ENCODE measurements at regions not wholly inside any gene's neighbourhood (a gene's known extent, or its start where the extent isn't known, plus 50 kb on each side); places are given as distances from the start of the nearest gene placed in this dataset.

- CTCF ChIA-PET = no interaction called here
These were observed 568.7 kb downstream of the METTL4 start for GRCh38 chr18:2002604-2003003.

GRCh38 chr18:2009942-2010697, 561.2 kb downstream of the METTL4 start:
- ChIA-PET POLR2A (no interaction called here), CTCF (no interaction called here)
- DNase-seq (ENCODE audit: extremely low spot score) = no peak
- TF ChIP-seq ELF4 (IDR thresholded peaks at IDR 0.05) = no peak

More at GRCh38 chr18:2002604-2003003, 568.7 kb downstream of the METTL4 start:
- DNase-seq (ENCODE audit: extremely low spot score) = no peak
- POLR2A ChIA-PET = no interaction called here
- TF ChIP-seq BHLHE40 (IDR thresholded peaks at IDR 0.05; ENCODE audit: borderline replicate concordance) = no peak
- no peak for TF ChIP-seq FOXM1 (IDR thresholded peaks at IDR 0.05; ENCODE audit: borderline replicate concordance)
- no peak for TF ChIP-seq CTBP1 (IDR thresholded peaks at IDR 0.05; ENCODE audit: borderline replicate concordance)
- no peak for TF ChIP-seq ELF4 (IDR thresholded peaks at IDR 0.05)
- TF ChIP-seq FOXA1 (IDR thresholded peaks at IDR 0.05) = no peak
- no peak for TF ChIP-seq L3MBTL2 (conservative IDR thresholded peaks at IDR 0.05)
- no peak for TF ChIP-seq ZNF384 (IDR thresholded peaks at IDR 0.05)
- TF ChIP-seq TARDBP (IDR thresholded peaks at IDR 0.05) = no peak
- no peak for TF ChIP-seq LEF1 (IDR thresholded peaks at IDR 0.05; ENCODE audit: borderline replicate concordance)
- TF ChIP-seq FOXK2 (IDR thresholded peaks at IDR 0.05) = no peak
- no peak for TF ChIP-seq ARNT (IDR thresholded peaks at IDR 0.05)
- TF ChIP-seq NFRKB (IDR thresholded peaks at IDR 0.05) = no peak
- no peak for TF ChIP-seq SP1 (IDR thresholded peaks at IDR 0.05)
- no peak for TF ChIP-seq HDGF (IDR thresholded peaks at IDR 0.05; ENCODE audit: borderline replicate concordance)
- TF ChIP-seq PKNOX1 (IDR thresholded peaks at IDR 0.05) = no peak
- no peak for TF ChIP-seq SUZ12 (IDR thresholded peaks at IDR 0.05)

GRCh38 chr18:2027016-2027415, 544.3 kb downstream of the METTL4 start:
- POLR2A ChIA-PET = no interaction called here
- no peak for DNase-seq (ENCODE audit: extremely low spot score)
- TF ChIP-seq SUZ12 (IDR thresholded peaks at IDR 0.05) (no peak), ZNF384 (IDR thresholded peaks at IDR 0.05) (no peak), FOXM1 (IDR thresholded peaks at IDR 0.05; ENCODE audit: borderline replicate concordance) (no peak), L3MBTL2 (conservative IDR thresholded peaks at IDR 0.05) (no peak), SP1 (IDR thresholded peaks at IDR 0.05) (no peak), LEF1 (IDR thresholded peaks at IDR 0.05; ENCODE audit: borderline replicate concordance) (no peak), CTBP1 (IDR thresholded peaks at IDR 0.05; ENCODE audit: borderline replicate concordance) (no peak), ELF4 (IDR thresholded peaks at IDR 0.05) (no peak), HDGF (IDR thresholded peaks at IDR 0.05; ENCODE audit: borderline replicate concordance) (no peak), ARNT (IDR thresholded peaks at IDR 0.05) (no peak), BHLHE40 (IDR thresholded peaks at IDR 0.05; ENCODE audit: borderline replicate concordance) (no peak), FOXA1 (IDR thresholded peaks at IDR 0.05) (no peak), NFRKB (IDR thresholded peaks at IDR 0.05) (no peak), PKNOX1 (IDR thresholded peaks at IDR 0.05) (no peak)
- CTCF ChIA-PET = no interaction called here

- no peak for TF ChIP-seq L3MBTL2 (conservative IDR thresholded peaks at IDR 0.05)
- no peak for TF ChIP-seq ELF4 (IDR thresholded peaks at IDR 0.05)
- TF ChIP-seq FOXK2 (IDR thresholded peaks at IDR 0.05) = no peak
- no peak for TF ChIP-seq ZNF384 (IDR thresholded peaks at IDR 0.05)
- TF ChIP-seq PKNOX1 (IDR thresholded peaks at IDR 0.05) = no peak
- TF ChIP-seq SUZ12 (IDR thresholded peaks at IDR 0.05) = no peak
- TF ChIP-seq CTBP1 (IDR thresholded peaks at IDR 0.05; ENCODE audit: borderline replicate concordance) = no peak
- TF ChIP-seq FOXM1 (IDR thresholded peaks at IDR 0.05; ENCODE audit: borderline replicate concordance) = no peak
- TF ChIP-seq LEF1 (IDR thresholded peaks at IDR 0.05; ENCODE audit: borderline replicate concordance) = no peak
- TF ChIP-seq FOXA1 (IDR thresholded peaks at IDR 0.05) = no peak
- TF ChIP-seq BHLHE40 (IDR thresholded peaks at IDR 0.05; ENCODE audit: borderline replicate concordance) = no peak
- TF ChIP-seq HDGF (IDR thresholded peaks at IDR 0.05; ENCODE audit: borderline replicate concordance) = no peak
- ChIA-PET POLR2A (no interaction called here), CTCF (no interaction called here)
- DNase-seq (ENCODE audit: extremely low spot score) = no peak
These were observed 543.5 kb downstream of the METTL4 start for GRCh38 chr18:2027756-2028155.

DNA sequence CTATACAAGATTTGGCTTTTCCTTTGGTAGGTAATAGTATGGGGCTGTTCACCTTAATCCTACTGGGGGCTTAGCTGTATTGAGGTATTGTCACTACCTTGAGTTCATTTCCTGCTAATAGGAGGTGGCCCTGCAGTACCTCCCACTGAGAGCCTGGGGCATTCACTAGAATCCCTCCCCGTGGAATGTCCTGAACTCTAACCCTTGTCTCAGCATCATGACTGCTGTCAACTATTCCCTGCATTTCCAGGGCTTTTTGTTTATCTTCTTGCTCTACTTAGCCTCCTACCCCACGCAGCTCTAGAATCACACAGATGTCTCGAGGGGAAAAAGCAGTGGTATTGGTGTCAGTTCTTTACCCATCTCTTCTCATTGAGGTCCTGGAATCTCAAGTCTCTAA, 542.3 kb downstream of the METTL4 start:
- ChIA-PET CTCF (no interaction called here), POLR2A (no interaction called here)

GRCh38 chr18:2030647-2031046, 540.7 kb downstream of the METTL4 start:
- POLR2A ChIA-PET = no interaction called here
- TF ChIP-seq FOXK2 (IDR thresholded peaks at IDR 0.05) = no peak
- no peak for TF ChIP-seq ZNF384 (IDR thresholded peaks at IDR 0.05)
- TF ChIP-seq FOXA1 (IDR thresholded peaks at IDR 0.05) = no peak
- no peak for TF ChIP-seq BHLHE40 (IDR thresholded peaks at IDR 0.05; ENCODE audit: borderline replicate concordance)
- no peak for TF ChIP-seq CTBP1 (IDR thresholded peaks at IDR 0.05; ENCODE audit: borderline replicate concordance)
- TF ChIP-seq SP1 (IDR thresholded peaks at IDR 0.05) = no peak
- TF ChIP-seq TARDBP (IDR thresholded peaks at IDR 0.05) = no peak
- no peak for TF ChIP-seq SUZ12 (IDR thresholded peaks at IDR 0.05)
- TF ChIP-seq HDGF (IDR thresholded peaks at IDR 0.05; ENCODE audit: borderline replicate concordance) = no peak
- no peak for TF ChIP-seq ARNT (IDR thresholded peaks at IDR 0.05)
- no peak for TF ChIP-seq PKNOX1 (IDR thresholded peaks at IDR 0.05)
- TF ChIP-seq NFRKB (IDR thresholded peaks at IDR 0.05) = no peak
- TF ChIP-seq L3MBTL2 (conservative IDR thresholded peaks at IDR 0.05) = no peak
- no peak for TF ChIP-seq FOXM1 (IDR thresholded peaks at IDR 0.05; ENCODE audit: borderline replicate concordance)
- CTCF ChIA-PET = no interaction called here
- DNase-seq (ENCODE audit: extremely low spot score) = no peak

More for the DNA sequence above, 542.3 kb downstream of the METTL4 start:
- DNase-seq (ENCODE audit: extremely low spot score) = no peak
- TF ChIP-seq BHLHE40 (IDR thresholded peaks at IDR 0.05; ENCODE audit: borderline replicate concordance) (no peak), NFRKB (IDR thresholded peaks at IDR 0.05) (no peak), FOXA1 (IDR thresholded peaks at IDR 0.05) (no peak), SP1 (IDR thresholded peaks at IDR 0.05) (no peak), LEF1 (IDR thresholded peaks at IDR 0.05; ENCODE audit: borderline replicate concordance) (no peak), L3MBTL2 (conservative IDR thresholded peaks at IDR 0.05) (no peak)

Data from HEK293T (cell line).